ENCODE measurements at regions not wholly inside any gene's neighbourhood (a gene's known extent, or its start where the extent isn't known, plus 50 kb on each side); places are given as distances from the start of the nearest gene placed in this dataset.
"Not testable (repeated sequence)": the region's sequence is repeated elsewhere in the genome, so short reads cannot be mapped to it uniquely, and the experiment has no call there.

GRCh38 chr3:22734207-22734606, 468.9 kb upstream of the UBE2E2 start:
- Histone ChIP-seq H3K4me3 (no peak overlapping the region), H3K27ac (no peak overlapping the region), H3K27me3 (no peaks in the 10 kb centered on the region), H3K4me1 (no peaks in the 10 kb centered on the region), H3K36me3 (no peaks in the 10 kb centered on the region), H3K9me3 (peaks cover 0 to 4% of the 10 kb centered on the region in 2 donors)
- TF ChIP-seq, protein P1, sequence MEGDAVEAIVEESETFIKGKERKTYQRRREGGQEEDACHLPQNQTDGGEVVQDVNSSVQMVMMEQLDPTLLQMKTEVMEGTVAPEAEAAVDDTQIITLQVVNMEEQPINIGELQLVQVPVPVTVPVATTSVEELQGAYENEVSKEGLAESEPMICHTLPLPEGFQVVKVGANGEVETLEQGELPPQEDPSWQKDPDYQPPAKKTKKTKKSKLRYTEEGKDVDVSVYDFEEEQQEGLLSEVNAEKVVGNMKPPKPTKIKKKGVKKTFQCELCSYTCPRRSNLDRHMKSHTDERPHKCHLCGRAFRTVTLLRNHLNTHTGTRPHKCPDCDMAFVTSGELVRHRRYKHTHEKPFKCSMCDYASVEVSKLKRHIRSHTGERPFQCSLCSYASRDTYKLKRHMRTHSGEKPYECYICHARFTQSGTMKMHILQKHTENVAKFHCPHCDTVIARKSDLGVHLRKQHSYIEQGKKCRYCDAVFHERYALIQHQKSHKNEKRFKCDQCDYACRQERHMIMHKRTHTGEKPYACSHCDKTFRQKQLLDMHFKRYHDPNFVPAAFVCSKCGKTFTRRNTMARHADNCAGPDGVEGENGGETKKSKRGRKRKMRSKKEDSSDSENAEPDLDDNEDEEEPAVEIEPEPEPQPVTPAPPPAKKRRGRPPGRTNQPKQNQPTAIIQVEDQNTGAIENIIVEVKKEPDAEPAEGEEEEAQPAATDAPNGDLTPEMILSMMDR (IDR thresholded peaks at IDR 0.05) = no peak
- no peak for DNase-seq
- no peak for ATAC-seq
- intact Hi-C loops (cut with DNase I) = no loop called here

- DNase-seq (no peak), ATAC-seq (peak; percentile 35)
- H3K4me3 ChIP-seq = no peak overlapping the region
- H3K4me1 ChIP-seq = no peaks in the 10 kb centered on the region
- H3K27me3 ChIP-seq = no peaks in the 10 kb centered on the region
- H3K9me3 ChIP-seq = peaks cover 0 to 4% of the 10 kb centered on the region in 2 donors
- no peak overlapping the region for H3K27ac ChIP-seq
- TF ChIP-seq, protein P1 (IDR thresholded peaks at IDR 0.05) = no peak
- intact Hi-C loops (cut with DNase I) = no loop called here
- H3K36me3 ChIP-seq = no peaks in the 10 kb centered on the region
Observed at GRCh38 chr3:22734756-22735155, 468.4 kb upstream of the UBE2E2 start.

GRCh38 chr3:22735373-22735772, 467.8 kb upstream of the UBE2E2 start:
- intact Hi-C loops (cut with DNase I) = no loop called here
- H3K9me3 ChIP-seq = peaks cover 0 to 4% of the 10 kb centered on the region in 2 donors
- no peak for ATAC-seq
- DNase-seq = no peak
- TF ChIP-seq, protein P1 (IDR thresholded peaks at IDR 0.05) = no peak
- H3K27me3 ChIP-seq = no peaks in the 10 kb centered on the region
- H3K4me1 ChIP-seq = no peaks in the 10 kb centered on the region
- no peak overlapping the region for H3K27ac ChIP-seq
- no peak overlapping the region for H3K4me3 ChIP-seq
- H3K36me3 ChIP-seq = no peaks in the 10 kb centered on the region

GRCh38 chr3:22743386-22743785, 459.7 kb upstream of the UBE2E2 start:
- H3K27ac ChIP-seq; H3K4me1 ChIP-seq; H3K4me3 ChIP-seq; intact Hi-C loops (cut with DNase I); DNase-seq; ATAC-seq; H3K9me3 ChIP-seq; H3K36me3 ChIP-seq; H3K27me3 ChIP-seq: not testable (repeated sequence)

GRCh38 chr3:22745321-22745720, 457.8 kb upstream of the UBE2E2 start:
- no peaks in the 10 kb centered on the region for H3K4me1 ChIP-seq
- DNase-seq (no peak), ATAC-seq (no peak)
- no peak overlapping the region for H3K27ac ChIP-seq
- TF ChIP-seq, protein P1 (IDR thresholded peaks at IDR 0.05) = no peak
- H3K9me3 ChIP-seq = peaks cover 0 to 4% of the 10 kb centered on the region in 2 donors
- intact Hi-C loops (cut with DNase I) = no loop called here
- no peak overlapping the region for H3K4me3 ChIP-seq
- no peaks in the 10 kb centered on the region for H3K27me3 ChIP-seq
- H3K36me3 ChIP-seq = no peaks in the 10 kb centered on the region

DNA sequence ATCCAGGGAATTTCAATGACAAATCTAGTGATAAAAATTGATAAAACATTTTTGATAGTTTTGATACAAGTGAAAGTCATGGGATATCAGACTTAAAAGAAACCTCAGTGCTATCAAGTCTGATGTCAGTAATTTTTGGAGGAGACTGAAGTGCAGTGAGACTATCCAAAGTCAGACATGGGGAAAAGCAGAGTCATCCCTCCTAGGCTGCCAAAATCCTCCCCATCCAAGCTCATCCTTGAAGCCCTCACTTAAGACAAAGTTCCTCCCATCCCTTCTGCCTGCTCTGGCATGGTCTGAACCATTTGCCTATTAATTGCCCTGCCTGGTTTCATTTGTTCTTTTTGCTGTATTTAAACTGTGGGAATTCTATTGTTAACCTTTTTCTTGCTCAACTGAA, 456.9 kb upstream of the UBE2E2 start:
- H3K4me3 ChIP-seq = no peak overlapping the region
- no peaks in the 10 kb centered on the region for H3K4me1 ChIP-seq
- TF ChIP-seq, protein P1 (IDR thresholded peaks at IDR 0.05) = no peak
- intact Hi-C loops (cut with DNase I) = no loop called here
- ATAC-seq (no peak), DNase-seq (no peak)
- no peak overlapping the region for H3K27ac ChIP-seq
- H3K27me3 ChIP-seq = no peaks in the 10 kb centered on the region
- H3K36me3 ChIP-seq = no peaks in the 10 kb centered on the region
- peaks cover 0 to 4% of the 10 kb centered on the region in 2 donors for H3K9me3 ChIP-seq

All from left lung (tissue), 4 donors.